ENCODE measurements at regions not wholly inside any gene's neighbourhood (a gene's known extent, or its start where the extent isn't known, plus 50 kb on each side); places are given as distances from the start of the nearest gene placed in this dataset.

GRCh38 chr4:149897783-149898182 lies 82.1 kb upstream of the IQCM start:
- H3K27ac ChIP-seq (ENCODE audit: extremely low read depth, low read depth, low read length) = no peak overlapping the region
- no peak for FAIRE-seq
- intact Hi-C loops (cut with micrococcal nuclease) (loop anchor here (5.0 kb wide), 1 partner anchor 1915 kb away; no protein-coding TSS in a partner anchor), in situ Hi-C loops (cut with MboI) (no loop called here)
- no peaks in the 10 kb centered on the region for H4K20me1 ChIP-seq (replicated peaks; ENCODE audit: control insufficient read depth, insufficient read depth, low read length)
- no peak overlapping the region for H3K9ac ChIP-seq (ENCODE audit: insufficient read depth in 1 of 2, low read depth in 2 of 2, low read length in 2 of 2)
- ChIA-PET CTCF (ENCODE audit: low intra/inter-chr PET ratio) (no interaction called here), POLR2A (no interaction called here)
- no peaks in the 10 kb centered on the region for H3K4me1 ChIP-seq (replicated peaks in 1 of 2; ENCODE audit: control insufficient read depth in 2 of 2, insufficient read depth in 2 of 2, low read length in 2 of 2)
- H3K4me3 ChIP-seq = no peak overlapping the region
- no peak for ATAC-seq
- no peaks in the 10 kb centered on the region for H3K9me1 ChIP-seq (ENCODE audit: control insufficient read depth, insufficient read depth, low read length)
- H3K79me2 ChIP-seq (ENCODE audit: control insufficient read depth, insufficient read depth, low read length) = no peaks in the 10 kb centered on the region
- H3K4me2 ChIP-seq (ENCODE audit: insufficient read depth, low read length) = no peak overlapping the region
- no peaks in the 10 kb centered on the region for H3K9me3 ChIP-seq (replicated peaks; ENCODE audit: control insufficient read depth, insufficient read depth, low read depth, low read length)
- peak in 2 of 4 experiments; percentile 4 to 5 for DNase-seq (ENCODE audit: extremely low read depth in 1 of 4, low spot score in 3 of 4)
- BruUV-seq (replicated peaks) = no TSS peak
- H3K27me3 ChIP-seq (ENCODE audit: control insufficient read depth in 2 of 2, insufficient read depth in 2 of 2, low read length in 2 of 2) = no peaks in the 10 kb centered on the region
- no peaks in the 10 kb centered on the region for H3K36me3 ChIP-seq (ENCODE audit: control insufficient read depth, insufficient read depth, low read length)
- H2AFZ ChIP-seq (ENCODE audit: low read depth, low read length) = no peak overlapping the region
- TF ChIP-seq PBX2 (CRISPR knock-in tag; IDR thresholded peaks at IDR 0.05; ENCODE audit: low read depth) (no peak), PBX2 (tag; conservative IDR thresholded peaks at IDR 0.05; ENCODE audit: low read depth) (no peak), REST (IDR thresholded peaks at IDR 0.05; ENCODE audit: borderline replicate concordance) (peak; percentile 6; the same call in 1 of the 2 replicates), REST (CRISPR knock-in tag; IDR thresholded peaks at IDR 0.05; ENCODE audit: low read depth) (no peak), ZNF124 (CRISPR knock-in tag; IDR thresholded peaks at IDR 0.05) (no peak), RAD21 (CRISPR knock-in tag; conservative IDR thresholded peaks at IDR 0.05 in 1 of 2, IDR thresholded peaks at IDR 0.05 in 1 of 2) (peak in 1 of 2 experiments; percentile 52; a peak in 3 of 4 replicates), CHD2 (IDR thresholded peaks at IDR 0.05; ENCODE audit: low read depth, low read length) (no peak), THAP12 (CRISPR knock-in tag; IDR thresholded peaks at IDR 0.05) (no peak), PTRF (tag; IDR thresholded peaks at IDR 0.05) (no peak), NFIX (CRISPR knock-in tag; IDR thresholded peaks at IDR 0.05; ENCODE audit: low read depth) (no peak)

Data from K562 (cell line).